H1 (cell line): ENCODE measurements at regions not wholly inside any gene's neighbourhood (a gene's known extent, or its start where the extent isn't known, plus 50 kb on each side); places are given as distances from the start of the nearest gene placed in this dataset.

Experiments used
- CTCF ChIA-PET: fragments of 300-600 bp; sonication (Branson Sonifier 250); formaldehyde crosslinking; loops from one replicate; lab custom pipeline; 2021; ENCODE audit not compliant: partially characterized antibody; lab: Charles Lee
- POLR2A ChIA-PET: fragments of 300-600 bp; sonication (Branson Sonifier 250); formaldehyde crosslinking; loops from one replicate; lab custom pipeline; 2021; ENCODE audit warnings: inconsistent platforms; ENCODE audit not compliant: partially characterized antibody; lab: Charles Lee
- DNase-seq, 2 experiments: peaks; one replicate each; pipeline versions ENCODE4 v3.0.0 to v3.0.0-alpha.2; 2010 to 2022; ENCODE audit warnings: low spot score in 2 of 2, low read depth in 1 of 2, mixed read lengths in 1 of 2
- FAIRE-seq: peaks from 2 replicates; lab custom pipeline; 2011; peaks lifted over from hg19 to GRCh38; lab: Jason Lieb, UNC
- H2AFZ ChIP-seq: 2 replicates; pipeline ENCODE4 v1.8.1; 2012; ENCODE audit warnings: low read length, inconsistent platforms
- H2AK5ac ChIP-seq: 2 replicates; pipeline ENCODE4 v1.6.1; 2013; ENCODE audit warnings: low read depth, low read length
- H2BK120ac ChIP-seq: replicated peaks from 2 replicates; pipeline ENCODE3; 2013; ENCODE audit warnings: low read depth, low read length, inconsistent platforms
- H2BK12ac ChIP-seq: 2 replicates; pipeline ENCODE4 v1.6.1; 2013; ENCODE audit warnings: low read depth, low read length
- H2BK15ac ChIP-seq: 2 replicates; pipeline ENCODE4 v1.6.1; 2013; ENCODE audit warnings: low read length
- H2BK20ac ChIP-seq: 2 replicates; pipeline ENCODE4 v1.6.1; 2013; ENCODE audit warnings: low read length
- H2BK5ac ChIP-seq: 2 replicates; pipeline ENCODE4 v1.6.1; 2013; ENCODE audit warnings: low read depth, low read length
- H3K14ac ChIP-seq: 2 replicates; pipeline ENCODE4 v1.6.1; 2013; ENCODE audit warnings: inconsistent platforms; ENCODE audit not compliant: insufficient read length
- H3K18ac ChIP-seq: 2 replicates; pipeline ENCODE4 v1.6.1; 2013; ENCODE audit warnings: low read length; ENCODE audit errors: extremely low read depth
- H3K23ac ChIP-seq: 2 replicates; pipeline ENCODE4 v1.6.1; 2013; ENCODE audit warnings: inconsistent platforms; ENCODE audit not compliant: insufficient read length
- H3K23me2 ChIP-seq: 2 replicates; pipeline ENCODE4 v1.6.1; 2013; ENCODE audit warnings: low read depth, low read length
- H3K27ac ChIP-seq: 2 replicates; pipeline ENCODE4 v1.6.1; 2011; ENCODE audit warnings: low read depth, low read length, inconsistent platforms
- H3K27me3 ChIP-seq, 4 experiments: replicated peaks in 1 of 4; 1 replicate in 1 of 4; 2 replicates in 3 of 4; pipeline versions ENCODE4 v1.6.1 to v1.8.1; 2011 to 2013; ENCODE audit warnings: low read length in 3 of 4, mild to moderate bottlenecking in 3 of 4, inconsistent platforms in 2 of 4, mixed read lengths in 2 of 4, moderate library complexity in 1 of 4; ENCODE audit not compliant: control insufficient read depth in 3 of 4, insufficient read depth in 3 of 4; ENCODE audit errors: extremely low read depth in 1 of 4
- H3K36me3 ChIP-seq, 4 experiments: 2 replicates each; pipeline versions ENCODE4 v1.6.1 to v1.8.1; 2011 to 2013; ENCODE audit warnings: mild to moderate bottlenecking in 4 of 4, low read length in 3 of 4, moderate library complexity in 2 of 4, control low read depth in 1 of 4, inconsistent platforms in 1 of 4; ENCODE audit not compliant: insufficient read depth in 4 of 4, control insufficient read depth in 2 of 4
- H3K4ac ChIP-seq: replicated peaks from 2 replicates; pipeline ENCODE3; 2013; ENCODE audit warnings: low read length, low read depth, mixed read lengths, inconsistent platforms; ENCODE audit not compliant: insufficient read length
- H3K4me1 ChIP-seq, 4 experiments: replicated peaks in 1 of 4; 1 replicate in 1 of 4; 2 replicates in 3 of 4; pipeline versions ENCODE4 v1.6.1 to v1.8.1; 2011 to 2013; ENCODE audit warnings: low read length in 3 of 4, inconsistent platforms in 2 of 4, mixed read lengths in 1 of 4; ENCODE audit not compliant: insufficient read depth in 4 of 4, control insufficient read depth in 3 of 4
- H3K4me2 ChIP-seq, 2 experiments: 2 replicates each; pipeline versions ENCODE4 v1.6.1 to v1.8.1; 2011 to 2013; ENCODE audit warnings: low read depth in 2 of 2, low read length in 2 of 2, control low read depth in 1 of 2, inconsistent platforms in 1 of 2, mild to moderate bottlenecking in 1 of 2; ENCODE audit not compliant: insufficient read depth in 1 of 2
- H3K4me3 ChIP-seq, 4 experiments: fragments of 200-600, 300-600 bp in 1 of 4; sonication (generic), shearing (Covaris generic), sonication (Bioruptor Twin) in 1 of 4; 2 replicates each; pipeline versions ENCODE4 v1.5.1 to v1.8.1; 2011 to 2016; ENCODE audit warnings: low read length in 4 of 4, low read depth in 3 of 4, control low read depth in 2 of 4, inconsistent platforms in 2 of 4, mild to moderate bottlenecking in 2 of 4, mixed read lengths in 1 of 4, moderate library complexity in 1 of 4; ENCODE audit not compliant: insufficient read depth in 2 of 4; ENCODE audit errors: extremely low read depth in 1 of 4
- H3K56ac ChIP-seq: replicated peaks from 2 replicates; pipeline ENCODE3; 2013; ENCODE audit warnings: low read depth, mild to moderate bottlenecking, mixed read lengths, low read length, inconsistent platforms; ENCODE audit not compliant: insufficient read length
- H3K79me1 ChIP-seq: 2 replicates; pipeline ENCODE4 v1.6.1; 2013; ENCODE audit warnings: low read depth, low read length, control low read depth
- H3K79me2 ChIP-seq, 2 experiments: 2 replicates each; pipeline versions ENCODE4 v1.6.1 to v1.8.1; 2012 to 2013; ENCODE audit warnings: low read length in 2 of 2, mild to moderate bottlenecking in 2 of 2, inconsistent platforms in 1 of 2; ENCODE audit not compliant: insufficient read depth in 2 of 2, control insufficient read depth in 1 of 2
- H3K9ac ChIP-seq, 4 experiments: replicated peaks in 1 of 4; 1 replicate in 1 of 4; 2 replicates in 3 of 4; pipeline versions ENCODE4 v1.6.1 to v1.8.1; 2011 to 2013; ENCODE audit warnings: low read depth in 3 of 4, low read length in 3 of 4, control low read depth in 2 of 4, mild to moderate bottlenecking in 2 of 4, moderate library complexity in 2 of 4, inconsistent platforms in 1 of 4; ENCODE audit errors: extremely low read depth in 1 of 4
- H3K9me3 ChIP-seq, 2 experiments: 2 replicates each; pipeline versions ENCODE4 v1.6.1 to v1.8.1; 2012 to 2013; ENCODE audit warnings: mild to moderate bottlenecking in 2 of 2, moderate library complexity in 2 of 2, control low read depth in 1 of 2, inconsistent platforms in 1 of 2, low read depth in 1 of 2, low read length in 1 of 2, mixed read lengths in 1 of 2; ENCODE audit not compliant: insufficient read depth in 2 of 2
- H4K20me1 ChIP-seq, 2 experiments: replicated peaks in 1 of 2; 2 replicates each; pipeline versions ENCODE3 to v1.8.1; 2011 to 2013; ENCODE audit warnings: inconsistent platforms in 2 of 2, low read length in 2 of 2, mild to moderate bottlenecking in 1 of 2; ENCODE audit not compliant: insufficient read depth in 2 of 2, control insufficient read depth in 1 of 2
- H4K5ac ChIP-seq: 2 replicates; pipeline ENCODE4 v1.6.1; 2013; ENCODE audit warnings: low read length, low read depth, mixed read lengths, inconsistent platforms; ENCODE audit not compliant: insufficient read length
- H4K8ac ChIP-seq: 2 replicates; pipeline ENCODE4 v1.8.0; 2013; ENCODE audit warnings: mild to moderate bottlenecking, moderate library complexity, low read length, inconsistent platforms; ENCODE audit not compliant: insufficient read depth; ENCODE audit errors: extremely low read depth
- H4K91ac ChIP-seq: replicated peaks from 2 replicates; pipeline ENCODE3; 2013; ENCODE audit warnings: low read length, mixed read lengths, inconsistent platforms; ENCODE audit not compliant: insufficient read length
- ATF2 ChIP-seq: IDR thresholded peaks from 2 replicates; pipeline ENCODE4 v1.6.1; 2012; ENCODE audit warnings: low read length, inconsistent platforms
- CHD2 ChIP-seq: IDR thresholded peaks from 2 replicates; pipeline ENCODE4 v1.6.1; 2012; ENCODE audit warnings: low read length, improper control_type of control experiment
- CTBP2 ChIP-seq: IDR thresholded peaks from 2 replicates; pipeline ENCODE4 v1.7.0; 2011; ENCODE audit warnings: borderline replicate concordance, mild to moderate bottlenecking, moderate library complexity, mixed read lengths, low read length; ENCODE audit not compliant: insufficient read depth, insufficient read length
- E2F6 ChIP-seq: IDR thresholded peaks from 2 replicates; pipeline ENCODE4 v1.6.1; 2012; ENCODE audit warnings: inconsistent platforms
- EGR1 ChIP-seq: IDR thresholded peaks from 2 replicates; pipeline ENCODE4 v1.6.1; 2011; ENCODE audit warnings: low read depth, low read length, borderline replicate concordance
- HDAC6 ChIP-seq: IDR thresholded peaks from one replicate; pipeline ENCODE4 v1.7.1; 2012; ENCODE audit warnings: low read depth, mild to moderate bottlenecking, inconsistent platforms, low read length, moderate library complexity
- KDM5A ChIP-seq: fragments of 200-600 bp; IDR thresholded peaks from 2 replicates; pipeline ENCODE4 v1.7.1; 2012; ENCODE audit warnings: mild to moderate bottlenecking, low read length, inconsistent platforms, mixed read lengths
- MAX ChIP-seq: IDR thresholded peaks from 2 replicates; pipeline ENCODE4 v1.6.1; 2012; ENCODE audit warnings: inconsistent platforms
- RNF2 ChIP-seq: fragments of 200-900, 300-1000 bp; sonication (generic); IDR thresholded peaks from 2 replicates; pipeline ENCODE4 v1.7.1; 2016; ENCODE audit warnings: borderline replicate concordance, low read depth, mild to moderate bottlenecking, antibody characterized with exemption, low read length; ENCODE audit not compliant: poor library complexity, severe bottlenecking; ENCODE audit errors: missing control alignments
- SIRT6 ChIP-seq: IDR thresholded peaks from one replicate; pipeline ENCODE4 v1.7.1; 2012; ENCODE audit warnings: low read length, inconsistent platforms
- SP1 ChIP-seq: IDR thresholded peaks from 2 replicates; pipeline ENCODE4 v1.6.1; 2011; ENCODE audit warnings: low read depth, low read length
- TAF7 ChIP-seq: optimal IDR thresholded peaks from 2 replicates; pipeline ENCODE3; 2011; ENCODE audit warnings: low read depth, mild to moderate bottlenecking, inconsistent platforms, low read length, moderate library complexity, borderline replicate concordance
- YY1 ChIP-seq: IDR thresholded peaks from 2 replicates; pipeline ENCODE4 v1.6.1; 2011; ENCODE audit warnings: low read depth, mild to moderate bottlenecking, low read length

GRCh38 chr3:168362156-168362555 lies 266.4 kb upstream of the GOLIM4 start:
- no peak for DNase-seq
- no peak overlapping the region for H2AFZ ChIP-seq
- H3K9ac ChIP-seq = no peak overlapping the region
- no peak overlapping the region for H3K14ac ChIP-seq
- no peaks in the 10 kb centered on the region for H3K79me1 ChIP-seq
- CTCF ChIA-PET = no interaction called here
- H2BK5ac ChIP-seq = no peak overlapping the region
- H3K79me2 ChIP-seq = no peaks in the 10 kb centered on the region
- no peak overlapping the region for H3K23ac ChIP-seq
- H3K23me2 ChIP-seq = no peaks in the 10 kb centered on the region
- H4K20me1 ChIP-seq = no peaks in the 10 kb centered on the region
- no peak overlapping the region for H3K4ac ChIP-seq
- H3K56ac ChIP-seq = no peak overlapping the region
- H2BK120ac ChIP-seq = no peak overlapping the region
- H3K9me3 ChIP-seq = no peaks in the 10 kb centered on the region
- POLR2A ChIA-PET = no interaction called here
- H4K91ac ChIP-seq = no peak overlapping the region
- no peak overlapping the region for H3K4me3 ChIP-seq
- no peak for FAIRE-seq
- no peak overlapping the region for H2BK15ac ChIP-seq
- no peak overlapping the region for H2BK20ac ChIP-seq
- H3K36me3 ChIP-seq = no peaks in the 10 kb centered on the region
- H3K4me2 ChIP-seq = no peak overlapping the region
- no peak overlapping the region for H3K27ac ChIP-seq
- H2BK12ac ChIP-seq = no peak overlapping the region
- peaks cover 0 to 1% (median 0%) of the 10 kb centered on the region in 4 experiments; a peak in 1 of 7 replicates for H3K27me3 ChIP-seq
- no peak overlapping the region for H4K5ac ChIP-seq
- no peak overlapping the region for H2AK5ac ChIP-seq
- no peak overlapping the region for H4K8ac ChIP-seq
- peaks cover 0 to 3% (median 0%) of the 10 kb centered on the region in 4 experiments; a peak in 1 of 7 replicates for H3K4me1 ChIP-seq
- no peak overlapping the region for H3K18ac ChIP-seq
- no peak for TF ChIP-seq CTBP2
- no peak for TF ChIP-seq SIRT6
- no peak for TF ChIP-seq CHD2
- TF ChIP-seq HDAC6 = no peak
- no peak for TF ChIP-seq RNF2
- no peak for TF ChIP-seq MAX
- no peak for TF ChIP-seq SP1
- TF ChIP-seq YY1 = no peak
- TF ChIP-seq ATF2 = no peak
- no peak for TF ChIP-seq E2F6
- no peak for TF ChIP-seq KDM5A
- TF ChIP-seq EGR1 = no peak
- TF ChIP-seq TAF7 = no peak
